Epithelial cell of esophagus (primary cell): ENCODE measurements at regions not wholly inside any gene's neighbourhood (a gene's known extent, or its start where the extent isn't known, plus 50 kb on each side); places are given as distances from the start of the nearest gene placed in this dataset.
A peak's percentile ranks its signal among the peaks of the same experiment; 100 is the strongest.
"Not testable (repeated sequence)": the region's sequence is repeated elsewhere in the genome, so short reads cannot be mapped to it uniquely, and the experiment has no call there.

Experiments used
- DNase-seq: peaks from one replicate; pipeline ENCODE4 v3.0.0; 2010; ENCODE audit warnings: low read depth
- H3K4me3 ChIP-seq: 2 replicates; pipeline ENCODE4 v1.5.1; 2011; ENCODE audit warnings: mild to moderate bottlenecking, low read length, control low read depth
- CTCF ChIP-seq: IDR thresholded peaks from 2 replicates; pipeline ENCODE4 v1.5.1; 2011; ENCODE audit warnings: low read depth, mild to moderate bottlenecking, low read length, control low read depth, inconsistent platforms; ENCODE audit not compliant: insufficient read depth; ENCODE audit errors: missing control alignments

- TF ChIP-seq CTCF: no peak
- H3K4me3 ChIP-seq: no peak overlapping the region
- DNase-seq: peak; percentile 75
These were observed 269.7 kb downstream of the TTC6 start for GRCh38 chr14:37864861-37865718.

- TF ChIP-seq CTCF: no peak
- no peak overlapping the region for H3K4me3 ChIP-seq
- DNase-seq: no peak
These were observed 270.5 kb downstream of the TTC6 start for GRCh38 chr14:37865719-37866549.

- DNase-seq: no peak
- no peak overlapping the region for H3K4me3 ChIP-seq
- TF ChIP-seq CTCF: no peak
These were observed 274.2 kb downstream of the TTC6 start for GRCh38 chr14:37869633-37870032.

- DNase-seq: peak; percentile 60
- TF ChIP-seq CTCF: no peak
- no peak overlapping the region for H3K4me3 ChIP-seq
These were observed 274.7 kb downstream of the TTC6 start for GRCh38 chr14:37870170-37870569.

GRCh38 chr14:37870632-37871346 is 275.4 kb downstream of the TTC6 start:
- TF ChIP-seq CTCF: no peak
- peak; percentile 30 for DNase-seq
- H3K4me3 ChIP-seq: no peak overlapping the region

- DNase-seq, H3K4me3 ChIP-seq: not testable (repeated sequence)
These were observed 278.6 kb downstream of the TTC6 start for GRCh38 chr14:37874065-37874428.

- TF ChIP-seq CTCF: peak; percentile 89
- DNase-seq: peak; percentile 71
- H3K4me3 ChIP-seq: no peak overlapping the region
These were observed 279.1 kb downstream of the TTC6 start for GRCh38 chr14:37874429-37875109.
